ENCODE measurements at regions not wholly inside any gene's neighbourhood (a gene's known extent, or its start where the extent isn't known, plus 50 kb on each side); places are given as distances from the start of the nearest gene placed in this dataset.

DNA sequence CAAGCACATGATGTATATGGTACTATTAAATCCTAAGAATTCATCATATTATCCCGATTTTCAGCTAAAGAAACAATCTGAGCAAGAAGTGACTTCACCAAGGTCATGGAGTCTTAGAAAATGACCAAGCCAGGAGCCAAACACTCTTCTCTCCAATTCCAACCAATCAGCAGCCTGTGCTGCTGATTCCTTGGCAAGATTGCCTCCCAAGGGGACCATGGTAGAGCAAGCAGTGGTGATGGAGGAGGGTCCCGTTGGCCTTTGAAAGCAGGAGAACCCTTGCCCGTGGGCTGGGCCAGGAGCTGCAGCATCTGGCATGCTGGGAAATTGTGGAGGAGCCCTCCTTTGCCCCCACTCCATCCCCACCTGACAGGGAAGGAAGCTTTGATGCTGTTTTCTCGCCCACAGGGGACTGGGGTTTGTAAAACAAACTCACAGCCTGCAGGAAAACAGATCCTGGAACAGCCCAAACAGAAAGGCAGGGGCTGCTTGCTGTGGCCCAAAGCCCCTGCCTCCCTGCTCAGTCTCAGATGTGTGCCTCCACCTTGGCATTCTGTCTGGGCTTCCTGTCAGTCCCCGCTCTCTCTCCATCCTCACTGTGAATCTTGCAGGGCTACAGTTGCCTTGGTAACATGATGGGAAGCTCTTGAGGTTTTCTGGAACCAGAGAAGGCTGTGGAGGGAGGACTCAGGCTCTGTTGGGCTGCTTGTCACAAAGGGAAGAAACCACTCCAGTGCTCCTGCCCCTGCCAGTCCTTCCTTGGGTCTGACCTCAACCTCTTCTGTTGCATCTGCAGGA is 70.8 kb upstream of the HSPA9 start:
- 73 to 77% methylated on average over 5 of the region's 5 CpGs for WGBS, 2 donors
- Histone ChIP-seq H3K9me3 (no peaks in the 10 kb centered on the region), H3K36me3 (ENCODE audit: low read depth, missing control alignments) (no peaks in the 10 kb centered on the region), H3K4me3 (no peak overlapping the region), H3K27me3 (no peaks in the 10 kb centered on the region), H3K4me1 (peaks cover 28% of the 10 kb centered on the region), H3K27ac (no peak overlapping the region)
- TF ChIP-seq, protein P1, sequence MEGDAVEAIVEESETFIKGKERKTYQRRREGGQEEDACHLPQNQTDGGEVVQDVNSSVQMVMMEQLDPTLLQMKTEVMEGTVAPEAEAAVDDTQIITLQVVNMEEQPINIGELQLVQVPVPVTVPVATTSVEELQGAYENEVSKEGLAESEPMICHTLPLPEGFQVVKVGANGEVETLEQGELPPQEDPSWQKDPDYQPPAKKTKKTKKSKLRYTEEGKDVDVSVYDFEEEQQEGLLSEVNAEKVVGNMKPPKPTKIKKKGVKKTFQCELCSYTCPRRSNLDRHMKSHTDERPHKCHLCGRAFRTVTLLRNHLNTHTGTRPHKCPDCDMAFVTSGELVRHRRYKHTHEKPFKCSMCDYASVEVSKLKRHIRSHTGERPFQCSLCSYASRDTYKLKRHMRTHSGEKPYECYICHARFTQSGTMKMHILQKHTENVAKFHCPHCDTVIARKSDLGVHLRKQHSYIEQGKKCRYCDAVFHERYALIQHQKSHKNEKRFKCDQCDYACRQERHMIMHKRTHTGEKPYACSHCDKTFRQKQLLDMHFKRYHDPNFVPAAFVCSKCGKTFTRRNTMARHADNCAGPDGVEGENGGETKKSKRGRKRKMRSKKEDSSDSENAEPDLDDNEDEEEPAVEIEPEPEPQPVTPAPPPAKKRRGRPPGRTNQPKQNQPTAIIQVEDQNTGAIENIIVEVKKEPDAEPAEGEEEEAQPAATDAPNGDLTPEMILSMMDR (IDR thresholded peaks at IDR 0.05) = no peak
- no peak for TF ChIP-seq POLR2A (IDR thresholded peaks at IDR 0.05)
- DNase-seq = no peak
- intact Hi-C loops (cut with DNase I; ENCODE audit: low total_unique reads) = no loop called here

- intact Hi-C loops (cut with DNase I; ENCODE audit: low total_unique reads) = no loop called here
- no peak for DNase-seq
- 81 to 91% methylated on average over 5 of the region's 5 CpGs for WGBS, 2 donors
- Histone ChIP-seq H3K27ac (no peak overlapping the region), H3K27me3 (no peaks in the 10 kb centered on the region), H3K9me3 (no peaks in the 10 kb centered on the region), H3K36me3 (ENCODE audit: low read depth, missing control alignments) (no peaks in the 10 kb centered on the region), H3K4me1 (peaks cover 11% of the 10 kb centered on the region), H3K4me3 (no peak overlapping the region)
- TF ChIP-seq POLR2A (IDR thresholded peaks at IDR 0.05) = no peak
- TF ChIP-seq, protein P1 (IDR thresholded peaks at IDR 0.05) = no peak
Observed at GRCh38 chr5:138643040-138643791, 68.0 kb upstream of the HSPA9 start.

DNA sequence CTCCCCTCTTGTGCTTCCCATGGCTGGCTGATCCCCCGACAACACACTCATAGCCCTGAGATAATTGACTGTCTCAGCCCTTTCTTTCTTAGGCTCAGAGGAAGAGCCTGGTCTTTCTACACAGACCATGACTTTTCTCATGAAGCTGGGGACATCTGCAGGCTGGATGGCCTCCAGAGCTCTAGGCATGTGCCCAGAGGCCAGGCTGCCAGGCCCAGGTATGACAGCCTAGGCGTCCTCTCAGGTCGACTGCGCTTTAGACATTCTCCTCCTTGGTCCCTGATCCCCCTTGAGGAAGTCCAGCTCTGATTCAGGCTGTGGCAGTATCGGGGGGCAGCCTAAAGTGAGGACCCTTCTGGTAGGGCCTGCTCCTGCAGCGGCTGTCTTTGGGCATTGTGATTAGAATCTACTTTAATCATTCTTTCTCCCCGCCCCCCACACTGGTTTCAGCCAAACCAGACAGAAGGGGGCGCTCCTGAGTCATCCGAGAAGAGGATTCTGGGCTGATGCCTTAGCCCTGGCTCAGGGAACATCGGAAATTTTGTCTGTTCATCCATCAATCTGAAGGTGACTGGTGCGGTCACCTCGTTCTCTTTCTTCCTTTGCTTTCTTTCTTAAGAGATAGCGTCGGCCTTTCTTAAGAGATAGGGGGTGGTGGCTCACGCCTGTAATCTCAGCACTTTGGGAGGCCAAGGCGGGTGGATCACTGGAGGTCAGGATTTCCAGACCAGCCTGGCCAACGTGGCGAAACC is 66.5 kb upstream of the HSPA9 start:
- no peak overlapping the region for H3K27ac ChIP-seq
- no peaks in the 10 kb centered on the region for H3K9me3 ChIP-seq
- intact Hi-C loops (cut with DNase I; ENCODE audit: low total_unique reads) = no loop called here
- TF ChIP-seq, protein P1 (IDR thresholded peaks at IDR 0.05) = peak; percentile 50 to 74 (median 64)
- TF ChIP-seq POLR2A (IDR thresholded peaks at IDR 0.05) = no peak
- H3K27me3 ChIP-seq = no peaks in the 10 kb centered on the region
- DNase-seq = peak; percentile 77
- H3K4me1 ChIP-seq = no peaks in the 10 kb centered on the region
- WGBS, 2 donors = 61 to 71% methylated on average over 15 to 18 of the region's 18 CpGs
- no peak overlapping the region for H3K4me3 ChIP-seq
- no peaks in the 10 kb centered on the region for H3K36me3 ChIP-seq (ENCODE audit: low read depth, missing control alignments)

DNA sequence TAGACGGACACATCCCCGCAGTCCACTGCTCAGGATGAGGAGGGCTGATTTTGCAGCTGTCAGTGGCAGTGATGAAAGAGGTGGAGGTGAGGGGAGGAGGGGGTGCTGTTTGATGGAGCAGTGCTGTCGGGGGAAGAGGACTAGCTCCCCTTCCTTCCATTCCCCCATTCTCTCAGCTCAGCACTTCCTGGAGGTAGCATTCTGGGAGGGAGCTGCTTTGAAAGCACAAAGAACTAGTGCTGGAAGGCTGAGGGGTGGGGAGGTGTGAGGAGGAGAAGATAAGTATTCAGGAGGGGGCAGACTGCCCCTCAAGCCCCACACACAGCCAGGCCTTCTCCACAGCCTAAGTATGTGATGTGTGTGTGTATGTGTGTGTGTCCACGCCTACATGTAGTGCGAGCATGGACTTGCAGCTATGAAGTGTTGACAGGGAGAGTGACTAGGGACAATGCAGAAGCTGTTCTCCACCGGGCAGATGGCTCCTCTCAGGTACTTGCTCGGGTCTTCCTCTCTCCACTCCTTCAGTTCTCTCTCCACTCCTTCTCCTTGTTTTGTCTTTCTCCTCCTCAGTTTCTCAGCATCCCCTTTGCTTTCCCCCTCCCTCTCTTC is 65.5 kb upstream of the HSPA9 start:
- Histone ChIP-seq H3K27me3 (no peaks in the 10 kb centered on the region), H3K36me3 (ENCODE audit: low read depth, missing control alignments) (no peaks in the 10 kb centered on the region), H3K27ac (no peak overlapping the region), H3K9me3 (no peaks in the 10 kb centered on the region), H3K4me3 (no peak overlapping the region), H3K4me1 (no peaks in the 10 kb centered on the region)
- no peak for DNase-seq
- WGBS, 2 donors = 85 to 91% methylated on average over 7 of the region's 7 CpGs
- TF ChIP-seq POLR2A (IDR thresholded peaks at IDR 0.05) = no peak
- TF ChIP-seq, protein P1 (IDR thresholded peaks at IDR 0.05) = no peak
- intact Hi-C loops (cut with DNase I; ENCODE audit: low total_unique reads) = no loop called here
